ENCODE measurements at regions not wholly inside any gene's neighbourhood (a gene's known extent, or its start where the extent isn't known, plus 50 kb on each side); places are given as distances from the start of the nearest gene placed in this dataset.

DNA sequence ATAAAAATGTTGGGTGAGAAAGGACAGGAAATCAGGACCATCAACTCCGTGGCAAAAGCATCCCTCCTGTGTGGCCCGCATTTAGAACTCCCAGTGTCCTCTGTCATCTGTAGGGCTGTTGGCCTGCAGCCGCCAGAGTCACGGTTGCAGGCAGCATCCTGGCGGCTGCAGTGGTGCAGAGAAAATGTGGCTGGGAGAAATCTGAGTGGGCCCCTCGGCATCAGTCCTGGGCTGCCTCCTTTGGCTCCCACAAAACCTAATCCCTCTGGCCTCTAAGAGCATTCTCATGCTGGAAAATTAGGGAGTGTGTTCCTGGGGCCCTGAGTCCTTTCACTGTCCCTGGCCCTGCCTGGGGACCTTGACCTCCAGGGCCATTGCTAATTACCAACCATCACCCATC, 121.9 kb downstream of the WT1 start:
- TF ChIP-seq, protein P1, sequence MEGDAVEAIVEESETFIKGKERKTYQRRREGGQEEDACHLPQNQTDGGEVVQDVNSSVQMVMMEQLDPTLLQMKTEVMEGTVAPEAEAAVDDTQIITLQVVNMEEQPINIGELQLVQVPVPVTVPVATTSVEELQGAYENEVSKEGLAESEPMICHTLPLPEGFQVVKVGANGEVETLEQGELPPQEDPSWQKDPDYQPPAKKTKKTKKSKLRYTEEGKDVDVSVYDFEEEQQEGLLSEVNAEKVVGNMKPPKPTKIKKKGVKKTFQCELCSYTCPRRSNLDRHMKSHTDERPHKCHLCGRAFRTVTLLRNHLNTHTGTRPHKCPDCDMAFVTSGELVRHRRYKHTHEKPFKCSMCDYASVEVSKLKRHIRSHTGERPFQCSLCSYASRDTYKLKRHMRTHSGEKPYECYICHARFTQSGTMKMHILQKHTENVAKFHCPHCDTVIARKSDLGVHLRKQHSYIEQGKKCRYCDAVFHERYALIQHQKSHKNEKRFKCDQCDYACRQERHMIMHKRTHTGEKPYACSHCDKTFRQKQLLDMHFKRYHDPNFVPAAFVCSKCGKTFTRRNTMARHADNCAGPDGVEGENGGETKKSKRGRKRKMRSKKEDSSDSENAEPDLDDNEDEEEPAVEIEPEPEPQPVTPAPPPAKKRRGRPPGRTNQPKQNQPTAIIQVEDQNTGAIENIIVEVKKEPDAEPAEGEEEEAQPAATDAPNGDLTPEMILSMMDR (IDR thresholded peaks at IDR 0.05), result no peak
- no peak for TF ChIP-seq POLR2A (IDR thresholded peaks at IDR 0.05)
